Calu3 (cell line): ENCODE measurements at regions not wholly inside any gene's neighbourhood (a gene's known extent, or its start where the extent isn't known, plus 50 kb on each side); places are given as distances from the start of the nearest gene placed in this dataset.

Experiments
- BruUV-seq: library from RNA; stranded (reverse); fragments of 400-500 nt; replicated peaks from 2 replicates; lab custom pipeline; 2021; lab: Mats Ljungman, UMichigan
- CTCF ChIA-PET: fragments of 300-600 bp; sonication (Branson Sonifier 250); formaldehyde crosslinking; loops from one replicate; lab custom pipeline; 2022; ENCODE audit warnings: antibody characterized with exemption; lab: Charles Lee
- DNase-seq: peaks from one replicate; pipeline ENCODE4 v3.0.0; 2022
- H3K27ac Mint-ChIP-seq: one replicate; pipeline ENCODE4 v1.8.0; 2022; ENCODE audit warnings: mixed read lengths; ENCODE audit not compliant: unreplicated experiment
- H3K27me3 Mint-ChIP-seq: one replicate; pipeline ENCODE4 v1.8.0; 2022; ENCODE audit warnings: mixed read lengths; ENCODE audit not compliant: unreplicated experiment
- H3K36me3 Mint-ChIP-seq: one replicate; pipeline ENCODE4 v1.8.0; 2022; ENCODE audit warnings: mild to moderate bottlenecking, moderate library complexity, mixed read lengths; ENCODE audit not compliant: insufficient read depth, unreplicated experiment
- H3K4me1 Mint-ChIP-seq: one replicate; pipeline ENCODE4 v1.8.0; 2022; ENCODE audit warnings: mild to moderate bottlenecking, low read depth, mixed read lengths; ENCODE audit not compliant: unreplicated experiment
- H3K4me3 Mint-ChIP-seq: one replicate; pipeline ENCODE4 v1.8.0; 2022; ENCODE audit warnings: mild to moderate bottlenecking, low read depth, moderate library complexity, mixed read lengths; ENCODE audit not compliant: unreplicated experiment
- H3K9me3 Mint-ChIP-seq: one replicate; pipeline ENCODE4 v1.8.0; 2022; ENCODE audit warnings: low read depth, mixed read lengths; ENCODE audit not compliant: unreplicated experiment
- CTCF ChIP-seq: fragments of 200-600 bp; IDR thresholded peaks from one replicate; pipeline ENCODE4 v1.8.0; 2022; ENCODE audit warnings: antibody characterized with exemption; ENCODE audit not compliant: unreplicated experiment
- intact Hi-C: fragments of 100-400 bp; cut with micrococcal nuclease; formaldehyde crosslinking; loops from one replicate; pipeline ENCODE4 v1.10.0; 2022; ENCODE audit not compliant: unreplicated experiment

DNA sequence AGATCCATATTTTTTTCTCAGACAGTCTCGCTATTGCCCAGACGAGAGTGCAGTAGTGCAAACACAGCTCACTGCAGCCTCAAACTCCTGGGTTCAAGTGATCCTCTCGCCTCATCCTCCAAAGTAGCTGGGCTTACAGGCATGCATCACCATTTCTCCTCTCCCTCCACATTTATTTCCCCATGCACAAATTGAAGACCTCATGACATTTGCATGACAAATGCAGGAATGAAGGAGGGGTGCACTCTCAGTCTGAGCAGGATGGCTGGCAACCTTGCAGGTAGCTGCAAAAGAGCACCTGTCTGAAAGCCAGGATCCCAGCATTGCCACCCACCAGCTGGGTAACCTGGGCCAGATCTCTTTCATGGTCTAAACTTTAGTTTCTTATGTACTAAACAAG, 111.2 kb downstream of the SH3TC2 start:
- no peak for TF ChIP-seq CTCF
- H3K9me3 Mint-ChIP-seq, result peaks cover 6% of the 10 kb centered on the region
- H3K4me1 Mint-ChIP-seq, result peaks cover 11% of the 10 kb centered on the region
- no peak overlapping the region for H3K27ac Mint-ChIP-seq
- DNase-seq, result no peak
- no peaks in the 10 kb centered on the region for H3K36me3 Mint-ChIP-seq
- BruUV-seq, result no TSS peak
- CTCF ChIA-PET, result interaction anchor here (0.6 kb wide), 1 partner anchor 119 kb away, joined by 4 read pairs; no protein-coding TSS in a partner anchor
- no peaks in the 10 kb centered on the region for H3K27me3 Mint-ChIP-seq
- intact Hi-C loops, result no loop called here
- no peak overlapping the region for H3K4me3 Mint-ChIP-seq

GRCh38 chr5:148952097-148952867, 110.6 kb downstream of the SH3TC2 start:
- H3K36me3 Mint-ChIP-seq, result no peaks in the 10 kb centered on the region
- peaks cover 18% of the 10 kb centered on the region for H3K4me1 Mint-ChIP-seq
- intact Hi-C loops, result no loop called here
- no peak overlapping the region for H3K27ac Mint-ChIP-seq
- H3K9me3 Mint-ChIP-seq, result peaks cover 6% of the 10 kb centered on the region
- DNase-seq, result no peak
- TF ChIP-seq CTCF, result no peak
- no peak overlapping the region for H3K4me3 Mint-ChIP-seq
- no TSS peak for BruUV-seq
- H3K27me3 Mint-ChIP-seq, result no peaks in the 10 kb centered on the region
- CTCF ChIA-PET, result no interaction called here

- Mint-ChIP-seq H3K4me1 (peaks cover 32% of the 10 kb centered on the region), H3K9me3 (peaks cover 6% of the 10 kb centered on the region), H3K4me3 (no peak overlapping the region), H3K27me3 (no peaks in the 10 kb centered on the region), H3K27ac (no peak overlapping the region), H3K36me3 (no peaks in the 10 kb centered on the region)
- TF ChIP-seq CTCF, result no peak
- CTCF ChIA-PET, result no interaction called here
- no peak for DNase-seq
- intact Hi-C loops, result no loop called here
- BruUV-seq, result no TSS peak
These were observed 109.2 kb downstream of the SH3TC2 start for GRCh38 chr5:148953711-148954110.
